K562 (cell line): ENCODE measurements at regions not wholly inside any gene's neighbourhood (a gene's known extent, or its start where the extent isn't known, plus 50 kb on each side); places are given as distances from the start of the nearest gene placed in this dataset.

Experiments
- ATAC-seq: fragments of 200-7000 bp; cut with Tn5 transposase; 3 replicates; pipeline ENCODE4 v1.9.1; 2020; ENCODE audit warnings: moderate library complexity
- BruUV-seq: library from RNA; stranded (reverse); fragments of 400-500 nt; replicated peaks from 2 replicates; lab custom pipeline; 2021; lab: Mats Ljungman, UMichigan
- CTCF ChIA-PET: fragments of 300-600 bp; formaldehyde crosslinking; extraction: SDS; loops from one replicate; lab custom pipeline; 2021; ENCODE audit warnings: low intra/inter-chr PET ratio; lab: Yijun Ruan, JAX
- POLR2A ChIA-PET: fragments of 300-600, 350-650 bp; sonication (Branson Sonifier 250); formaldehyde crosslinking; extraction: SDS; loops from one replicate; lab custom pipeline; 2021; ENCODE audit warnings: antibody characterized with exemption, inconsistent platforms; lab: Yijun Ruan, JAX
- DNase-seq, 4 experiments: peaks; one replicate each; pipeline versions ENCODE4 v3.0.0 to v3.0.0-alpha.2; 2011 to 2018; ENCODE audit warnings: low spot score in 3 of 4, mixed read lengths in 3 of 4; ENCODE audit errors: extremely low read depth in 1 of 4
- FAIRE-seq: peaks from 2 replicates; lab custom pipeline; 2011; peaks lifted over from hg19 to GRCh38; lab: Jason Lieb, UNC
- H2AFZ ChIP-seq: 2 replicates; pipeline ENCODE4 v1.6.0; 2011; ENCODE audit warnings: low read depth, low read length, control low read depth, inconsistent platforms
- H3K27ac ChIP-seq: fragments of 200-600 bp; 3 replicates; pipeline ENCODE4 v1.8.0; 2011; ENCODE audit warnings: low read depth, mild to moderate bottlenecking, control low read depth, inconsistent platforms, low read length, moderate library complexity, mixed read lengths; ENCODE audit errors: extremely low read depth
- H3K27me3 ChIP-seq, 2 experiments: fragments of 300-600 bp in 1 of 2; 2 replicates in 1 of 2; 3 replicates in 1 of 2; pipeline versions ENCODE4 v1.6.0 to v1.8.0; 2011; ENCODE audit warnings: inconsistent platforms in 2 of 2, low read length in 2 of 2, mild to moderate bottlenecking in 1 of 2, mixed read lengths in 1 of 2, moderate library complexity in 1 of 2; ENCODE audit not compliant: control insufficient read depth in 2 of 2, insufficient read depth in 2 of 2
- H3K36me3 ChIP-seq: fragments of 300-600 bp; 3 replicates; pipeline ENCODE4 v1.8.0; 2011; ENCODE audit warnings: mild to moderate bottlenecking, low read length, inconsistent platforms; ENCODE audit not compliant: control insufficient read depth, insufficient read depth
- H3K4me1 ChIP-seq, 2 experiments: fragments of 200-600 bp in 1 of 2; replicated peaks in 1 of 2; 2 replicates in 1 of 2; 3 replicates in 1 of 2; pipeline versions ENCODE4 v1.5.1 to v1.8.0; 2011; ENCODE audit warnings: inconsistent platforms in 2 of 2, low read length in 2 of 2, mild to moderate bottlenecking in 1 of 2, mixed read lengths in 1 of 2, moderate library complexity in 1 of 2; ENCODE audit not compliant: control insufficient read depth in 2 of 2, insufficient read depth in 2 of 2
- H3K4me2 ChIP-seq: 2 replicates; pipeline ENCODE4 v1.6.1; 2011; ENCODE audit warnings: low read length, control low read depth, inconsistent platforms, mixed read lengths; ENCODE audit not compliant: insufficient read depth
- H3K4me3 ChIP-seq: fragments of 200-600 bp; sonication (generic), shearing (Covaris generic); 2 replicates; pipeline ENCODE4 v1.5.1; 2016; ENCODE audit warnings: control low read depth, inconsistent platforms
- H3K79me2 ChIP-seq: fragments of 200-600 bp; 3 replicates; pipeline ENCODE4 v1.8.0; 2011; ENCODE audit warnings: low read length, inconsistent platforms; ENCODE audit not compliant: control insufficient read depth, insufficient read depth
- H3K9ac ChIP-seq, 2 experiments: 2 replicates each; pipeline versions ENCODE4 v1.6.0 to v1.6.1; 2011; ENCODE audit warnings: low read depth in 2 of 2, low read length in 2 of 2, control low read depth in 1 of 2, inconsistent platforms in 1 of 2, mild to moderate bottlenecking in 1 of 2, mixed read lengths in 1 of 2; ENCODE audit not compliant: insufficient read depth in 1 of 2
- H3K9me1 ChIP-seq: one replicate; pipeline ENCODE4 v1.6.0; 2011; ENCODE audit warnings: inconsistent platforms, mild to moderate bottlenecking, low read length, moderate library complexity; ENCODE audit not compliant: control insufficient read depth, insufficient read depth
- H3K9me3 ChIP-seq: replicated peaks from 2 replicates; pipeline ENCODE4 v1.5.1; 2011; ENCODE audit warnings: low read depth, low read length, inconsistent platforms; ENCODE audit not compliant: control insufficient read depth, insufficient read depth
- H4K20me1 ChIP-seq: replicated peaks from 2 replicates; pipeline ENCODE4 v1.6.1; 2011; ENCODE audit warnings: low read length, inconsistent platforms, mixed read lengths; ENCODE audit not compliant: control insufficient read depth, insufficient read depth
- ETV1 ChIP-seq: fragments of 450-650 bp; conservative IDR thresholded peaks from 2 replicates; pipeline ENCODE4 v1.6.1; 2016; ENCODE audit warnings: missing genetic modification characterization, control low read depth, low read depth, missing compliant biosample characterization
- KAT2B ChIP-seq: IDR thresholded peaks from one replicate; pipeline ENCODE4 v1.6.1; 2012; ENCODE audit warnings: low read depth, mild to moderate bottlenecking, control low read depth, inconsistent platforms, low read length, moderate library complexity
- MCM2 ChIP-seq: fragments of 450-650 bp; IDR thresholded peaks from 2 replicates; pipeline ENCODE4 v1.6.1; 2017; ENCODE audit warnings: low read depth, mild to moderate bottlenecking
- RBM34 ChIP-seq: fragments of 200-400 bp; formaldehyde crosslinking; IDR thresholded peaks from 2 replicates; pipeline ENCODE4 v1.6.1; 2018; ENCODE audit warnings: low read length, borderline replicate concordance; ENCODE audit not compliant: insufficient read depth
- SRSF3 ChIP-seq: fragments of 200-400 bp; formaldehyde crosslinking; IDR thresholded peaks from 2 replicates; pipeline ENCODE4 v1.6.1; 2016; ENCODE audit warnings: mild to moderate bottlenecking, low read length, moderate library complexity; ENCODE audit not compliant: insufficient read depth
- TAF15 ChIP-seq: fragments of 200-400 bp; formaldehyde crosslinking; IDR thresholded peaks from 2 replicates; pipeline ENCODE4 v1.6.1; 2017; ENCODE audit warnings: mild to moderate bottlenecking, low read depth, low read length, moderate library complexity
- TCF3 ChIP-seq: sonication (generic); formaldehyde crosslinking; IDR thresholded peaks from 2 replicates; pipeline ENCODE4 v1.4.0; 2020; ENCODE audit warnings: mild to moderate bottlenecking, missing genetic modification reagents
- ZNF24 ChIP-seq: fragments of 450-650 bp; IDR thresholded peaks from 2 replicates; pipeline ENCODE4 v1.6.1; 2016
- WGBS: fragments of 100-300 bp; shearing (Covaris generic); methylation state at CpG from one replicate; pipeline ENCODE4 v1.1.6; 2016; ENCODE audit warnings: low coverage, mixed read lengths; ENCODE audit not compliant: insufficient coverage; ENCODE audit errors: missing lambda C conversion rate; 5-methylcytosine and 5-hydroxymethylcytosine counted together
- in situ Hi-C: fragments of 300-500 bp; cut with MboI; formaldehyde crosslinking; loops from 4 replicates; pipeline ENCODE4 v1.15.0; 2018; ENCODE audit warnings: inconsistent platforms, mixed read lengths
- intact Hi-C: fragments of 100-400 bp; cut with micrococcal nuclease; formaldehyde crosslinking; loops from 2 replicates; pipeline ENCODE4 v1.14.2; 2022

DNA sequence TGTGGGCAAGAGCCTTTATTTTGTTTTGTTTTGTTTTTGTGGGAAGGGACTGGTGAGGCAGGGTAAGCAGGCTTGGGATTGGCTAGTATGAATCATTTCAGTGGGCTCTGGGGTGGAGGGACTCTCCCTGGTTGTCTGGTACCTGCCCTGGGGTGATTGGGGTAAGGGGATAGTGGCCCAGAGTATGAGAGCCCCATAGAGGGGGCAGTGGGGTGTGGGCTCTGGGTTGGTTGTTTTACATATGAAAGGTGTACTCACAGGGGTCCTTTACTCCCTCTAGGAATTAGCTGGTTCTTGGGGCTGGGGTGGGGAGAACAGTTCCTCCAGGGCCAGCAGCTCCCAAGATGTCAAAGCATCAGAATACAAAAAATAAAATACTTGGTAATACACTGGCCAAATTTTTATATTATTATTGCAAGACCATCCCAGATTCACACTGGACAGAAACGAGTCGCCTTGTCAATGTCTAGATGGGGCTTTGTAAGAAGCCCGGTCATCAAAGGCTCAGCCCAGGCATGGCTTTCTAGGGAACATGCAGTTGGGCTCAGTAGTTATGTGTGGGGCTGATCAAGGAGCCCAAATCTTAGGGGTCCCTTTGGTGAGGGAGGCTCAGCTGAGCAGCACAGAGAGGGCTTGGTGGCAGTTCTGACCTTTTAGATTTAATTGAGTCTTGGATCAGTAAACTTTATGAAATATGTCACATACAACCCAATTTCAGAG lies 190.5 kb downstream of the NXNL2 start (continued):
- TF ChIP-seq RBM34: no peak

- intact Hi-C loops (no loop called here), in situ Hi-C loops (no loop called here)
- TF ChIP-seq SRSF3 (no peak), KAT2B (no peak), ETV1 (no peak), TAF15 (no peak), TCF3 (CRISPR knock-in tag) (no peak), ZNF24 (no peak), MCM2 (no peak)
- no peak for ATAC-seq
- no peak for DNase-seq
- 10% methylated on average over 2 of the region's 2 CpGs for WGBS
- Histone ChIP-seq H2AFZ (no peak overlapping the region), H3K27ac (no peak overlapping the region), H3K27me3 (no peaks in the 10 kb centered on the region), H3K9me3 (no peaks in the 10 kb centered on the region), H3K4me3 (no peak overlapping the region), H3K4me2 (no peak overlapping the region), H3K4me1 (no peaks in the 10 kb centered on the region), H3K9ac (no peak overlapping the region), H3K9me1 (no peaks in the 10 kb centered on the region), H4K20me1 (no peaks in the 10 kb centered on the region), H3K36me3 (no peaks in the 10 kb centered on the region), H3K79me2 (no peaks in the 10 kb centered on the region)
- no peak for FAIRE-seq
- POLR2A ChIA-PET: no interaction called here
- CTCF ChIA-PET: no interaction called here
- no TSS peak for BruUV-seq
Measured at GRCh38 chr9:88726803-88727202, 191.8 kb downstream of the NXNL2 start.
